Ovary (tissue), 3 donors: ENCODE measurements at regions not wholly inside any gene's neighbourhood (a gene's known extent, or its start where the extent isn't known, plus 50 kb on each side); places are given as distances from the start of the nearest gene placed in this dataset.

Experiments
- CTCF ChIP-seq, 3 donors: fragments of 450-650 bp in 2 of 3; fragments of 200-600 bp in 1 of 3; IDR thresholded peaks; one replicate each; pipeline versions ENCODE4 v1.5.1 to v1.8.0; 2016 to 2022; ENCODE audit warnings: antibody characterized with exemption in 3 of 3, mild to moderate bottlenecking in 1 of 3
- EP300 ChIP-seq: sonication (generic); formaldehyde crosslinking; IDR thresholded peaks from one replicate; pipeline ENCODE4 v1.6.1; 2017; ENCODE audit warnings: antibody characterized with exemption
- POLR2A ChIP-seq: fragments of 450-650 bp; IDR thresholded peaks from one replicate; pipeline ENCODE4 v1.6.1; 2017; ENCODE audit warnings: antibody characterized with exemption, mild to moderate bottlenecking, moderate library complexity
- donor health status: DM: no; HTN: no; CAD: no.

GRCh38 chr5:40021007-40021406, 596.2 kb upstream of the DAB2 start:
- TF ChIP-seq EP300 (no peak), CTCF (IDR thresholded peaks at IDR 0.05) (no peak), POLR2A (no peak)
